GM21723 (cell line): ENCODE measurements at regions not wholly inside any gene's neighbourhood (a gene's known extent, or its start where the extent isn't known, plus 50 kb on each side); places are given as distances from the start of the nearest gene placed in this dataset.
"Not testable (repeated sequence)": the region's sequence is repeated elsewhere in the genome, so short reads cannot be mapped to it uniquely, and the experiment has no call there.

Source experiments
- ATAC-seq: cut with Tn5 transposase; IDR thresholded peaks from one replicate; pipeline ENCODE4 v1.9.1; 2021; ENCODE audit warnings: mild to moderate bottlenecking, moderate library complexity; ENCODE audit not compliant: unreplicated experiment

GRCh38 chr5:36778336-36778735, 98.2 kb upstream of the NIPBL start:
- no peak for ATAC-seq

- not testable (repeated sequence) for ATAC-seq
Measured at GRCh38 chr5:36782612-36783011, 94.0 kb upstream of the NIPBL start.

GRCh38 chr5:36786448-36787012, 90.0 kb upstream of the NIPBL start:
- ATAC-seq: no peak

GRCh38 chr5:36787365-36788093, 89.0 kb upstream of the NIPBL start:
- no peak for ATAC-seq

- ATAC-seq: no peak
Measured at GRCh38 chr5:36790847-36791246, 85.7 kb upstream of the NIPBL start.

GRCh38 chr5:36792560-36793180, 83.9 kb upstream of the NIPBL start:
- no peak for ATAC-seq

- no peak for ATAC-seq
Measured at GRCh38 chr5:36795366-36795765, 81.2 kb upstream of the NIPBL start.

- no peak for ATAC-seq
Measured at GRCh38 chr5:36796155-36796554, 80.4 kb upstream of the NIPBL start.

- no peak for ATAC-seq
Measured at GRCh38 chr5:36801523-36801922, 75.0 kb upstream of the NIPBL start.

GRCh38 chr5:36802187-36802586, 74.4 kb upstream of the NIPBL start:
- ATAC-seq: no peak

GRCh38 chr5:36813249-36813648, 63.3 kb upstream of the NIPBL start:
- ATAC-seq: not testable (repeated sequence)

- ATAC-seq: no peak
Measured at GRCh38 chr5:36815871-36816270, 60.7 kb upstream of the NIPBL start.

GRCh38 chr5:36820900-36821299, 55.7 kb upstream of the NIPBL start:
- no peak for ATAC-seq

- no peak for ATAC-seq
Measured at GRCh38 chr5:36826694-36827093, 49.9 kb upstream of the NIPBL start.
